Stimulated activated CD8-positive, alpha-beta memory T cell treated with anti-CD3 and anti-CD28 coated beads, Interleukin-15, amount 100 ng/mL, for 1 hour (primary cell): ENCODE measurements at regions not wholly inside any gene's neighbourhood (a gene's known extent, or its start where the extent isn't known, plus 50 kb on each side); places are given as distances from the start of the nearest gene placed in this dataset.

Experiments used
- DNase-seq: peaks from one replicate; pipeline ENCODE4 v3.0.0-alpha.2; 2020; ENCODE audit warnings: low read depth

- no peak for DNase-seq
Observed at GRCh38 chr22:48853627-48854240, 973.9 kb downstream of the BRD1 start.

- no peak for DNase-seq
Observed at GRCh38 chr22:48851933-48852549, 975.6 kb downstream of the BRD1 start.

- DNase-seq, result no peak
Observed at GRCh38 chr22:48850658-48851287, 976.9 kb downstream of the BRD1 start.

DNA sequence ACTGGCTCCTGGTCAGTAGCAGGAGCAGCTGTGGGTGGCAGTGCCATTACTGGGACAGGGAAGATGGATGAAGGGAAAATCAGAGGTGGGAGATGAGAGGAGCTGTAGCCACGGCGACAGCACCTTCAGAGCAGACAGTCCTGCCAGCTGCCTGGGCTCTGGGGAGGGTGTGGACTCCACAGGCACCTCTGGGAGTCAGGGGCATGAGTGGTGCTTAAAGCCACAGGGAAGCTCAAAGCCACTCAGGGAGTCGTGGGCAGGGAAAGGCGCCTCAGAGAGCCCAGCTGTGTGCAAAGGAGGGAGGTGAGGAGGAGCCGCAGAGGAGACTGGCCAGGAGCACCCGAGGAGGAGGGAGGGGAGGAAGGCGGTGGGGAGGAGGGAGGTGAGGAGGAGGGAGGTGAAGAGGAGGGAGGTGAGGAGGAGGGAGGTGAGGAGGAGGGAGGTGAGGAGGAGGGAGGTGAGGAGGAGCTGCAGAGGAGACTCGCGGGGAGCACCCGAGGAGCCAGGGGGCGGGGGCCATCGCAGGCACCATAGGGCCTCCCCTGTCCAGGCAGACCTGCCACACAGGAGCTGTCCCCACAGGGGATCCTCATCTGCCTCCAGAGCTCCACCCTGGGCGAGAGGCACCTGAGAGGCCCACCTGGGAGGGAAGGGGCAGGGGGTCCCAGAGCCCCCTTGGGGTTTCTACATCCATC lies 977.6 kb downstream of the BRD1 start:
- DNase-seq, result no peak

DNA sequence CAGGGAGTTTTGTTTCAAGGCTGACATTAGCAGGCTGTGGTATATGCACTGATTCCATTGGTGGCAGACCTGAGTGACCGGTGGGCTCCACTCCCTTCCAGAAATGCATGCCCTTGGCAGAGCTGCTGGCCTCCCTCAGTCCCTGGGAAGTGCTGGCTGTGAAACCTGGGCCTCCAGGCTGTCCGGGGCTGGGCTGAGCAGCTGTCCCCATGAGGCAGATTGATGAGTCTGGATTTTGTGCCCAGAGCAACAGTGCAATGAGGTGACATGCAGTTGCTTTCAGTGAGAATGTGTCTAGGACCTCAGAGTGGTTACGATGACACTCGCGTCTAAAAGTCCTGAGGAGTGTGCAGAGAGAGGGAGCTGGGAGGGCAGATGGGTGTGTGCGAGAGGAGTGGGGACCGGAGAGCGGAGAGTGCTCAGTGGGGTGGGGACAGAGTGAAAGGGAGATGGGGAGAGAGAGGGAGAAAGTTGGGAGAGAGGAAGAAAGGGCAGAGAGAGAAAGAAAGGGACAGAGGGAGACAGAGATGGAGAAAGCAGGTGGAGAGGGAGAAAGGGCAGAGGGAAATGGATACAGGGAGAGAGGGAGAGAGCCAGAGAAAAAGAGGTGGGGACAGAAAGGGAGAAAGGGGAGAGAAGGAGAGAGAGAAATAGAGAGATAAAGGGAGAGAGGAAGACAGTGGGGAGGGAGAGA lies 978.3 kb downstream of the BRD1 start:
- DNase-seq, result no peak

DNA sequence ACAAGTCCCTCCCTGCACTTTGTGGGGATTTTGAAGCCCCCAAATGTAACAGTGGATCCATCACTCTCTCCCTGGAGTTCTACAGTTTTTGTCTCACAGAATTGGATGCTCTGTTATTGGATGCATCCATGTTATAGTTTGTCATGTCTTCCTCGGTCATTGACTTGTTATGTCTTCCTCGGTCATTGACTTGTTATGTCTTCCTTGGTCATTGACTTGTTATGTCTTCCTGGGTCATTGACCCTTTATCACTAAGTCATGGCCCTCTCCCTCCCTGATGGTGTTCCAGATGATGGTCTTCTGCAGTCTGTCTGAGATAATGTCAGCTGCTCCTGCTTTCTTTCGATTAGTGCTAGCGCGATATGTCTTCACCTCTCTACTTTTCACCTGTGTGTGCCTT lies 981.5 kb downstream of the BRD1 start:
- DNase-seq, result no peak

DNA sequence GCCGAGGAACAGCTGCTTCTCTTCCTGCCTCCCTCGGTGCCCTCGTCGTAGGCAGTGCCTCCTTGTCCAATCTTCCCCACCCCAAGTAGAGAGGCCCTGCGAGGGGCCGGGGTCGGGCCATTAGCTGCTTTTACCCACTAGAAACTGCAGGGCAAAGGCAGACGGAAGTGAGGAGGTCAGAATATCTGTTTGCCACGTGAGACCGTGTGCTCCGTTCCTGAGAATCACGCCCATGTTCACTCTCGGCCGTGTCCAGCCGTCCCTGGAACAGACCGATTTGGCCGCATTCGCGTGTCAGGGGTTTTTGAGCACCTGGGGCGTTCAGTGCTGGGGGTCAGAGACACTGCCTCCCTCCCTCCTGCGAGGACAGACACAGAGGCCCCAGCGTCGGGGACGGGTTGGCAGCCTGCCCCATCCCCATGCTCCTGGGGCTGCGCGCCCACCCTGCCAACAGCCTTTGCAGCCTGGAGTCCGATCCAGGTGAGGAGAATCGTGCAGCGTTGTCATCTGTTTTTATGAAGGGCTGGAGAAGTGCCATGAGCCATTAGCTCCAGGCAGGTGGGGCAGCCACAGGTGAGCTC lies 982.2 kb downstream of the BRD1 start:
- DNase-seq, result no peak

- DNase-seq, result no peak
Observed at GRCh38 chr22:48844056-48844675, 983.5 kb downstream of the BRD1 start.

GRCh38 chr22:48843640-48844039 lies 984.0 kb downstream of the BRD1 start:
- no peak for DNase-seq

GRCh38 chr22:48842976-48843375 lies 984.7 kb downstream of the BRD1 start:
- no peak for DNase-seq

DNA sequence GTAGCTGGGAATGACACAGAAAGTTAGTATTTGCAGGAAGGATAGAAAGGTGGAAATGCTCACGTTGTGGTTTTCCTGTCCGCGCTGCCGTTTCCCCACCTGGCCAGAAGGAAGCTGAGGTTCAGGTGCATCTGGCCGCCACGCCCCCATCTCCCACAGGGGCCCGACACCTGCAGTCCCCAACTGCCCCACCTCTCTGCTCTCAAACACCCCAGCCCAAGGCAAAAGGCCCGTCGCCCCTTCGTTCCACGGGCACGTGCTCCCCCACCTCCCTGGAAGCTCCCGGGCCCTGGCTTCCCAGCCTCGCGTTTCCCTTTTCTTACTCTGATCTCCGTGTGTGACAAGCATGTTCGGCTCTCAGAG lies 985.1 kb downstream of the BRD1 start:
- DNase-seq, result no peak

DNA sequence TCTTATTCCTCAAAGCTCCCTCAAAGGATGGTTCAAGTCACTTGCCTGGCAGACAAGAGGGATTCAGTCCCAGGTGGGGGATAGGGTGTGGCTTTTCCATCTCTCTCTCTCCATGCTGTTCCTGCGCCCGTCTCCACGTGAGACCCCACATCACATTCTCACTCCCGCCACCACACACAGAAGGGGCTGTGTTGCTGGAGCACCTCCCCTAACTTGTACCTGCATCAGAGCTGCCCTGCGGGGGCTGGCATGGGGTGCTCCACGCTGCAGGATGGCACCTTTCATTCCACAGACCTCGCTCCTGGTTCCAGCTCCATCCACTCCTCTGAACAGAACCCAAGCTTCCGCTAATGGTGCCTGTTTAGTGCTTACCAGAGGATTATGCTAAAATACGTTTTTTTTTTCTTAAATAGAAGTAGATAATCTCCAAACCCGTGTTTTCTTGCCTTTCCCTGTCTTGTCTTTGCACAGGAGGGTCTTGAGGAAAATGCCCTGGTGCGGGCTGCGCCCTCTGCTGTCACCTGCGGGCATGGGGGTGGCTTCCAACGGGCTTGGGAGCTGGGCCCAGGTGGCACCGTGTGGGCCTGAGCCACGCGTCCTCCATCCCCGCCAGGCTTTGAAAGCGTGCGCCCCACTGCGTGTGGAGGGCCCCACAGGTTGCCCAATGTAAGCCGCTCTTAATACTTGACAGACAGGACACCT lies 985.6 kb downstream of the BRD1 start:
- DNase-seq, result no peak

DNA sequence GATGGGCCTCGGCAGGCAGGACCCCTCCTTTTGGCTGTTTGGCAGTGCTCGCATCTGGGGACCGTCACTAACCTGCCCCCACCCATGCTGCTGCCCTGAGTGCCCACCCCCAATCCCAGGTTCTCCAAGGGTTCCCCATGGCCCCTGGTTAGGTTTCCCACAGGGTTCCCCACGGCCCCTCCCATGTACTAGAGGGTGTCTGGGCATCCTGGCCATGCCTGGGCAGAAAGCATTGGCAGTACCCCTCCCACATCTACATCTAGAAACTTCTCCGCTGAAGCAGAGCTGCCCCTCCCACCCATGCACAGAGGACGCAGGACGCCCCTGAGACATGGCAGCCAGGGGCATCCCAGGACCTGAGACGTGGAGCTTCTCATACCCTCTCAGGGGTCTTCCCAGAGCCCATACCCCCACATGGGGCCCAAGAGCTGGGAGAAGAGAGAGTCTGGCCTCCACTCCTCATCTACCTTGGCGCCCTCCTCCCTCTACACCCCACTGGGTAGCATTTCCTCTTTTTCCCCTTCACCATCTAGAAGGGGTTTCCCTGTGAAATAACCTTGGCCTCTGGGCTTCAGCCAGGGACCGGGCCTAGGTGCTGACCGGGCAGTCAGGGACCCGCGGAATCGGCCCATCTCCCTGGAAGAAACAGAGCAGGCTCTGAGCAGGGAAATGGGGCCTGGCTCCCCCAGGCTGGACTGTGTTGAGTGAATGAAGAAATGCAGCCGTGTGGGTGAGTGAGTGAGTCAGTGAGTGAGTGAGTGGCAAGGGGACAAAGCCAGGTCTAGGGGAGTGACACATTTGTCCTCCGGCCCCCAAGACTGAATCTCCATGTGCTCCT lies 987.3 kb downstream of the BRD1 start:
- no peak for DNase-seq

DNA sequence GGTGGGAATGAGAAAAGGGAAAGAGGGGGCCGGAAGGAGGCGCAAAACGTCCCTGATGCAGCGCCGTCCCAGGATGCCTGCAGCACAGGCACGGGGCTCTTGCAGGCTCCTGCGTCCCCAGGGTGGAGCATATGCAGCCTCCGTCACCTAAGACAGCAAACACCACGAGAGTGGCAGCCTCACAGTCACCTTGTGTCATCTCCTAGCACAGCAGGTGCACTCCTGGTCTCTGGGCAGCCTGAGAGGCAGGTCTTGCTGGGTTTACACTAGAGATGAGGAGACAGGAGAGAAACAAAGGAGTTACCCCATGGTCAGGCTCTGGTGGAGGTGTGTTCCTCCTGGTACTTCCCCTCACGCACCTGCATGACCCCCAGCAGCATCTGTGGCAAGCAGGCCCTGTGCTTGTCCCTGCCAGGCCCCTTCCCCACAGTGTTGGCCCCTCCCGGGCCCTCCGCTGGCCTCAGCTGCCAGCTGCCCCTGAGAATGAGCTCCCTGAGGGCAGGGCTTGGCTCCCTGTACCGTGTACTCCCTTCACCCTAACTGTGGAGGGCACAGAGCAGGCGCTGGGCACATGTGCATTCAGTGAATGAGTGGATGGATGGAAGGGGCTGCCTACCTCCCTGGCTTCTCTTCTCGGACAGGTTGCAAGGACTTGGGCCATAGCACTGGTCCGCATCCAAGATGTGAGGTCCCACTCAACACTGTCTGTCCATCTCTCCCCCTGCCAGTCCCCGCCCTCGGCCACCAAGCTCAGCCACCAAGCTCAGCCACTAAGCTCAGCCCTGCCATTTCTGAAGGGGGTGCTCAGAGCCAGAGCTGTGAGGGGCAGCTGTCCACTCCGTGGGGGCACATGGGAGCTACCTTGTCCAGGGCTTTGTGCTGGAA lies 988.6 kb downstream of the BRD1 start:
- no peak for DNase-seq

DNA sequence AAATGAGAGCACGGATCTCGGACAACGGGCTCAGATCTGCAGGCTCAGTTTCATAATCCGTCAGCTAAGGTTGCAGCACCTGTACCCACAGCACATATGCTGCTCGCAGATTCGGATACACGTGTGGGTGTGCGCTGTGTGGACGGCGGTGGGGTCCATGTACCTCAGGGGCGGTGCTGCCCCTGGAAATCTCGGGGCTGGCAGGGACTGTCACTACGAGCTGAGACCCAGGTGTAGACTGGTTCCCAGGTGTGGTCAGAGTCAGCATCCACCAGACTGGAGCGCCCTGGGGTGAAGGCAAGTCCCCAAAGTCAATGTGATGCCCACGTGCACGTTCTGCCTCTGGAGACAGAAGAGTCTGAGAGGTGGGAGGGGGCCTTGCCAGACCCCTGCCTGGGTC lies 989.3 kb downstream of the BRD1 start:
- no peak for DNase-seq

GRCh38 chr22:48837341-48837935 lies 990.2 kb downstream of the BRD1 start:
- no peak for DNase-seq

- no peak for DNase-seq
Observed at GRCh38 chr22:48836673-48837340, 990.9 kb downstream of the BRD1 start.
